ENCODE measurements at regions not wholly inside any gene's neighbourhood (a gene's known extent, or its start where the extent isn't known, plus 50 kb on each side); places are given as distances from the start of the nearest gene placed in this dataset.

GRCh38 chr20:8951164-8951563 lies 117.7 kb upstream of the PLCB4 start:
- no peak overlapping the region for H3K4me3 ChIP-seq (ENCODE audit: control insufficient read depth, low read depth, low read length)
- no peak for DNase-seq (ENCODE audit: low read depth)
- no peak for TF ChIP-seq CTCF (conservative IDR thresholded peaks at IDR 0.05; ENCODE audit: control insufficient read depth, insufficient read depth, low read depth, low read length)

GRCh38 chr20:8952721-8953120 lies 116.2 kb upstream of the PLCB4 start:
- DNase-seq (ENCODE audit: low read depth): no peak
- TF ChIP-seq CTCF (conservative IDR thresholded peaks at IDR 0.05; ENCODE audit: control insufficient read depth, insufficient read depth, low read depth, low read length): no peak
- H3K4me3 ChIP-seq (ENCODE audit: control insufficient read depth, low read depth, low read length): no peak overlapping the region

GRCh38 chr20:8953300-8953699 lies 115.6 kb upstream of the PLCB4 start:
- no peak overlapping the region for H3K4me3 ChIP-seq (ENCODE audit: control insufficient read depth, low read depth, low read length)
- peak; percentile 19 for TF ChIP-seq CTCF (conservative IDR thresholded peaks at IDR 0.05; ENCODE audit: control insufficient read depth, insufficient read depth, low read depth, low read length)
- no peak for DNase-seq (ENCODE audit: low read depth)

GRCh38 chr20:8960241-8960640 lies 108.6 kb upstream of the PLCB4 start:
- no peak for DNase-seq (ENCODE audit: low read depth)
- H3K4me3 ChIP-seq (ENCODE audit: control insufficient read depth, low read depth, low read length): no peak overlapping the region
- TF ChIP-seq CTCF (conservative IDR thresholded peaks at IDR 0.05; ENCODE audit: control insufficient read depth, insufficient read depth, low read depth, low read length): no peak

- no peak overlapping the region for H3K4me3 ChIP-seq (ENCODE audit: control insufficient read depth, low read depth, low read length)
- TF ChIP-seq CTCF (conservative IDR thresholded peaks at IDR 0.05; ENCODE audit: control insufficient read depth, insufficient read depth, low read depth, low read length): no peak
- no peak for DNase-seq (ENCODE audit: low read depth)
Observed at GRCh38 chr20:8963330-8963729, 105.6 kb upstream of the PLCB4 start.

- TF ChIP-seq CTCF (conservative IDR thresholded peaks at IDR 0.05; ENCODE audit: control insufficient read depth, insufficient read depth, low read depth, low read length): no peak
- DNase-seq (ENCODE audit: low read depth): no peak
- no peak overlapping the region for H3K4me3 ChIP-seq (ENCODE audit: control insufficient read depth, low read depth, low read length)
Observed at GRCh38 chr20:8964959-8965562, 103.8 kb upstream of the PLCB4 start.
